SK-N-SH (cell line): ENCODE measurements at regions not wholly inside any gene's neighbourhood (a gene's known extent, or its start where the extent isn't known, plus 50 kb on each side); places are given as distances from the start of the nearest gene placed in this dataset.
A peak's percentile ranks its signal among the peaks of the same experiment; 100 is the strongest.

ENCODE experiments used
- EP300 ChIP-seq, 2 experiments: IDR thresholded peaks; 2 replicates each; pipeline versions ENCODE4 v1.4.0 to v1.6.1; 2012; ENCODE audit warnings: borderline replicate concordance in 1 of 2, low read depth in 1 of 2, low read length in 1 of 2
- POLR2AphosphoS5 ChIP-seq: IDR thresholded peaks from 2 replicates; pipeline ENCODE4 v1.6.1; 2012; ENCODE audit warnings: low read depth, low read length
- RAD21 ChIP-seq: IDR thresholded peaks from 2 replicates; pipeline ENCODE4 v1.6.1; 2012; ENCODE audit warnings: mild to moderate bottlenecking, low read length
- RFX5 ChIP-seq: IDR thresholded peaks from 2 replicates; pipeline ENCODE4 v1.6.1; 2012; ENCODE audit warnings: mild to moderate bottlenecking, improper control_type of control experiment, low read length
- TAF1 ChIP-seq: IDR thresholded peaks from 2 replicates; pipeline ENCODE4 v1.6.1; 2012; ENCODE audit warnings: low read depth, mild to moderate bottlenecking, low read length, moderate library complexity, borderline replicate concordance
- TEAD4 ChIP-seq: IDR thresholded peaks from 2 replicates; pipeline ENCODE4 v1.4.0; 2012; ENCODE audit warnings: mild to moderate bottlenecking, borderline replicate concordance; ENCODE audit not compliant: insufficient read depth
- TF ChIP-seq, protein P1 (sequence below): fragments of 200-600 bp; sonication (generic); IDR thresholded peaks from 2 replicates; pipeline ENCODE4 v1.6.1; 2017; ENCODE audit warnings: antibody characterized with exemption, mild to moderate bottlenecking, moderate library complexity
- TF ChIP-seq, protein P2 (sequence below): IDR thresholded peaks from 2 replicates; pipeline ENCODE4 v1.4.0; 2012; ENCODE audit warnings: low read depth

DNA sequence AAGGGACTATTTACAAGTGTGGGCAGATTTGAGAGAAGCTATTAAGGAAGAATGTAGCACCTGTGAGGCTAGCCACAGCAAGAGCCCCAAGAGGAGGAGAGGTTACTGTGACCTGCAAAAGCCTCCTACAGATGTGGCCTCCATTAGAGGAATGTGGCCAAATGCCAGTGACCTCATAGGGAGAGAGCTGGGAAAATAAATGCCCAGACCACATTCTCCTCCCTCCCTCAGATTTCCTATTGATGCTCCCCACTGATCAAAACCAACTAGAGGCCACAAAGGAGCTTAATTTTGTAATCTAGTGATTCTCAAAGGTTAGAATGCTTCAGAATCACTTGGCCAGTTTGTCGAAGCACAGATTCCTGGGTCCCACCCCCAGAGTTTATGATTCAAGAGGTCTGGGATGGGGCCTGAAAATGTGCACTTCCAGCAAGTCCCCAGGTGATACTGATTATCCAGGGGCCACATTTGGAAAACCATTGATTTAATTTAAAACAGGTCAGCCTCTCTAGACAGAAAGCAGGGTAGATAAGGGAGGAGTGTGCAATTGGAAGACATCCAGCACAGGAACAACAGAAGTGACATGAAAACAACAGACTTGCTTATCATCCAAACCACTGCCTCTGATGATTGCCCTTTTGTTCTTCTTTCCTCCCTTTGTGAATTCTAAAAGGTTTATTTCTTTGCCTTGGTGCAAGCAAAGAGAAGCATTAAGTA, 61.2 kb upstream of the RBBP8 start:
- TF ChIP-seq, protein P1, sequence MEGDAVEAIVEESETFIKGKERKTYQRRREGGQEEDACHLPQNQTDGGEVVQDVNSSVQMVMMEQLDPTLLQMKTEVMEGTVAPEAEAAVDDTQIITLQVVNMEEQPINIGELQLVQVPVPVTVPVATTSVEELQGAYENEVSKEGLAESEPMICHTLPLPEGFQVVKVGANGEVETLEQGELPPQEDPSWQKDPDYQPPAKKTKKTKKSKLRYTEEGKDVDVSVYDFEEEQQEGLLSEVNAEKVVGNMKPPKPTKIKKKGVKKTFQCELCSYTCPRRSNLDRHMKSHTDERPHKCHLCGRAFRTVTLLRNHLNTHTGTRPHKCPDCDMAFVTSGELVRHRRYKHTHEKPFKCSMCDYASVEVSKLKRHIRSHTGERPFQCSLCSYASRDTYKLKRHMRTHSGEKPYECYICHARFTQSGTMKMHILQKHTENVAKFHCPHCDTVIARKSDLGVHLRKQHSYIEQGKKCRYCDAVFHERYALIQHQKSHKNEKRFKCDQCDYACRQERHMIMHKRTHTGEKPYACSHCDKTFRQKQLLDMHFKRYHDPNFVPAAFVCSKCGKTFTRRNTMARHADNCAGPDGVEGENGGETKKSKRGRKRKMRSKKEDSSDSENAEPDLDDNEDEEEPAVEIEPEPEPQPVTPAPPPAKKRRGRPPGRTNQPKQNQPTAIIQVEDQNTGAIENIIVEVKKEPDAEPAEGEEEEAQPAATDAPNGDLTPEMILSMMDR = no peak
- TF ChIP-seq POLR2AphosphoS5 (no peak), RAD21 (no peak), TEAD4 (no peak), RFX5 (no peak), EP300 (IDR thresholded peaks at IDR 0.05; ENCODE audit: borderline replicate concordance in 1 of 2, low read depth in 1 of 2, low read length in 1 of 2) (peak in 1 of 2 experiments; percentile 82; a peak in 2 of 4 replicates), TAF1 (no peak)
- TF ChIP-seq, protein P2, sequence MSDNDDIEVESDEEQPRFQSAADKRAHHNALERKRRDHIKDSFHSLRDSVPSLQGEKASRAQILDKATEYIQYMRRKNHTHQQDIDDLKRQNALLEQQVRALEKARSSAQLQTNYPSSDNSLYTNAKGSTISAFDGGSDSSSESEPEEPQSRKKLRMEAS = no peak
